HEK293T (cell line): ENCODE measurements at regions not wholly inside any gene's neighbourhood (a gene's known extent, or its start where the extent isn't known, plus 50 kb on each side); places are given as distances from the start of the nearest gene placed in this dataset.

Experiments
- BHLHE40 ChIP-seq: fragments of 450-650 bp; IDR thresholded peaks from 2 replicates; pipeline ENCODE4 v1.6.1; 2016; ENCODE audit warnings: mild to moderate bottlenecking, moderate library complexity, borderline replicate concordance
- ELF4 ChIP-seq: fragments of 450-650 bp; IDR thresholded peaks from 2 replicates; pipeline ENCODE4 v1.6.1; 2017; ENCODE audit warnings: antibody characterized with exemption
- FOXK2 ChIP-seq: fragments of 450-650 bp; IDR thresholded peaks from 2 replicates; pipeline ENCODE4 v1.6.1; 2016; ENCODE audit warnings: mild to moderate bottlenecking
- HDGF ChIP-seq: fragments of 450-650 bp; IDR thresholded peaks from 2 replicates; pipeline ENCODE4 v1.6.1; 2017; ENCODE audit warnings: antibody characterized with exemption, borderline replicate concordance
- L3MBTL2 ChIP-seq: fragments of 450-650 bp; conservative IDR thresholded peaks from 2 replicates; pipeline ENCODE4 v1.6.1; 2016; ENCODE audit warnings: mild to moderate bottlenecking
- SP1 ChIP-seq: fragments of 450-650 bp; IDR thresholded peaks from 2 replicates; pipeline ENCODE4 v1.6.1; 2017
- SUZ12 ChIP-seq: fragments of 450-650 bp; IDR thresholded peaks from 2 replicates; pipeline ENCODE4 v1.6.1; 2016; ENCODE audit warnings: mild to moderate bottlenecking
- TARDBP ChIP-seq: fragments of 450-650 bp; IDR thresholded peaks from 2 replicates; pipeline ENCODE4 v1.6.1; 2016
- ZNF384 ChIP-seq: fragments of 450-650 bp; IDR thresholded peaks from 2 replicates; pipeline ENCODE4 v1.6.1; 2016
- TF ChIP-seq, protein P1 (sequence below): fragments of 450-650 bp; IDR thresholded peaks from 2 replicates; pipeline ENCODE4 v1.6.1; 2016

DNA sequence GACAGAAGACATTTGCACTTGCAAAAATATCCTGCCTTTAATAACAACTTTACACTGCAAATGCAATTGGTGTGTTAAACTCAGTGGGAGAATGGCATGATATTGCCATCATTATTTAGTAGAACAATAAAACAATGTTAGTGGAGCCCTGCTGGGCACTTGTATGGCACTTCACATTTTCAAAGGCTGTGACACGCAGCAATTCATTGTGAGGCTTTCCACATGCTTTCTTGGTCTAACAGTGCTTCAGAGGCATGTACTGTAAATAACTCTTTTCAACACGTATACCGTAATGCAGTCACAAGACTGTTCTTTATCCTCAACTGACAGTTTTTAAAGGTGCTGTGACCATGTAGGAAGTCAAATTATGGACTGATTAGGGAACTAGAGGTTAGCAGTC, 155.5 kb upstream of the EPB41L4A start:
- TF ChIP-seq SUZ12 (no peak), ZNF384 (no peak), TARDBP (no peak), BHLHE40 (no peak), SP1 (no peak), FOXK2 (no peak), ELF4 (no peak), HDGF (no peak), L3MBTL2 (no peak)
- TF ChIP-seq, protein P1, sequence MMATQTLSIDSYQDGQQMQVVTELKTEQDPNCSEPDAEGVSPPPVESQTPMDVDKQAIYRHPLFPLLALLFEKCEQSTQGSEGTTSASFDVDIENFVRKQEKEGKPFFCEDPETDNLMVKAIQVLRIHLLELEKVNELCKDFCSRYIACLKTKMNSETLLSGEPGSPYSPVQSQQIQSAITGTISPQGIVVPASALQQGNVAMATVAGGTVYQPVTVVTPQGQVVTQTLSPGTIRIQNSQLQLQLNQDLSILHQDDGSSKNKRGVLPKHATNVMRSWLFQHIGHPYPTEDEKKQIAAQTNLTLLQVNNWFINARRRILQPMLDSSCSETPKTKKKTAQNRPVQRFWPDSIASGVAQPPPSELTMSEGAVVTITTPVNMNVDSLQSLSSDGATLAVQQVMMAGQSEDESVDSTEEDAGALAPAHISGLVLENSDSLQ: peak; percentile 73
